ENCODE measurements at regions not wholly inside any gene's neighbourhood (a gene's known extent, or its start where the extent isn't known, plus 50 kb on each side); places are given as distances from the start of the nearest gene placed in this dataset.

DNA sequence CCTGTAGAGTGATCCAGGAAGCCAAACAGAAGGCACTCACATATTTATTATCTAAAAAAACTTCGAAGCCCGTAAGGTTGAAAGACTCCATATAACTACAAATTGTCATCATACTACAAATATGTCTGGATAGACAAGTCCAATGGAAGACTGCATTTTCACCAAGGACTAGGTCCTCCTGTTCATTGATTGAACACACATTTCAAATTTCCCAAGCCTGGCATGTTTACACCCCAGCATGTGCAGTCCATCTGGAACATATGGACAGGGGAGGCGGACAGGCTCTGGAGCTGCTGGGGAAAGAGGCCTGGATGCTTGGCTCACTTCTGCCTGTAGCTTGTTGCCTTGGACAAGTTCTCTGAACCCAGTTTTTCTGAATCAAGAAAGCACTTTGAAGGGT lies 378.7 kb downstream of the ENC1 start:
- Mint-ChIP-seq H3K4me3 (ENCODE audit: unreplicated experiment) (no peak overlapping the region), H3K27me3 (ENCODE audit: insufficient read depth, unreplicated experiment) (no peaks in the 10 kb centered on the region), H3K27ac (ENCODE audit: unreplicated experiment) (no peak overlapping the region), H3K36me3 (ENCODE audit: insufficient read depth, unreplicated experiment) (no peaks in the 10 kb centered on the region), H3K4me1 (ENCODE audit: low read depth, unreplicated experiment) (peaks cover 14% of the 10 kb centered on the region), H3K9me3 (ENCODE audit: unreplicated experiment) (no peaks in the 10 kb centered on the region)
- Histone ChIP-seq H3K9me3 (no peaks in the 10 kb centered on the region), H3K27me3 (replicated peaks; ENCODE audit: control insufficient read depth, insufficient read depth, low read length) (no peaks in the 10 kb centered on the region), H3K4me3 (ENCODE audit: low read depth, low read length) (no peak overlapping the region), H3K4me1 (peaks cover 12% of the 10 kb centered on the region), H3K36me3 (ENCODE audit: control insufficient read depth, insufficient read depth, low read length) (no peaks in the 10 kb centered on the region)
- DNase-seq, result no peak
- no peak for TF ChIP-seq CTCF (IDR thresholded peaks at IDR 0.05; ENCODE audit: insufficient read depth in 1 of 2, low read depth in 1 of 2, low read length in 1 of 2, severe bottlenecking in 1 of 2, unreplicated experiment in 1 of 2)
- intact Hi-C loops (cut with micrococcal nuclease; ENCODE audit: unreplicated experiment), result no loop called here
- no TSS peak for BruUV-seq (replicated peaks)
- ChIA-PET CTCF (no interaction called here), POLR2A (no interaction called here)

DNA sequence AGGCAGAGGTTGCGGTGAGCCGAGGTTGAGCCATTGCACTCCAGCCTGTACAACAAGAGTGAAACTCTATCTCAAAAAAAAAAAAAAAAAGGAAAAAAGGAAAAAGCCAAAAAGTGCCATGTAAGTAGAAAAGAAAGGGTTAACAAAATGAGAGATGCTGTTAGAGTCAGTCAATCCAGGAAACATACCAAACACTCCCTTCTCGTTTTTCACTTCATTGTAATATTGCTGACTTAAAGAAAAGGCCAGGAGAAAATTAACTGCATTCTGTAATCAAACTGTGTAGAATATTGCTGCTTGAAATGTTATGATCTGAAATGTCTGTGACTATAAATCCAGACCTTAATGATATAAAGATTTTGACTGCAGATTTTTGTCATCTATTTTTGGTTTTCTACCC lies 379.1 kb downstream of the ENC1 start:
- BruUV-seq (replicated peaks), result no TSS peak
- no peak for TF ChIP-seq CTCF (IDR thresholded peaks at IDR 0.05; ENCODE audit: insufficient read depth in 1 of 2, low read depth in 1 of 2, low read length in 1 of 2, severe bottlenecking in 1 of 2, unreplicated experiment in 1 of 2)
- Histone ChIP-seq H3K36me3 (ENCODE audit: control insufficient read depth, insufficient read depth, low read length) (no peaks in the 10 kb centered on the region), H3K4me1 (peaks cover 12% of the 10 kb centered on the region), H3K9me3 (no peaks in the 10 kb centered on the region), H3K4me3 (ENCODE audit: low read depth, low read length) (no peak overlapping the region), H3K27me3 (replicated peaks; ENCODE audit: control insufficient read depth, insufficient read depth, low read length) (no peaks in the 10 kb centered on the region)
- ChIA-PET CTCF (no interaction called here), POLR2A (no interaction called here)
- Mint-ChIP-seq H3K4me1 (ENCODE audit: low read depth, unreplicated experiment) (peaks cover 17% of the 10 kb centered on the region), H3K4me3 (ENCODE audit: unreplicated experiment) (no peak overlapping the region), H3K36me3 (ENCODE audit: insufficient read depth, unreplicated experiment) (no peaks in the 10 kb centered on the region), H3K27ac (ENCODE audit: unreplicated experiment) (no peak overlapping the region), H3K9me3 (ENCODE audit: unreplicated experiment) (no peaks in the 10 kb centered on the region), H3K27me3 (ENCODE audit: insufficient read depth, unreplicated experiment) (no peaks in the 10 kb centered on the region)
- intact Hi-C loops (cut with micrococcal nuclease; ENCODE audit: unreplicated experiment), result no loop called here
- DNase-seq, result no peak

DNA sequence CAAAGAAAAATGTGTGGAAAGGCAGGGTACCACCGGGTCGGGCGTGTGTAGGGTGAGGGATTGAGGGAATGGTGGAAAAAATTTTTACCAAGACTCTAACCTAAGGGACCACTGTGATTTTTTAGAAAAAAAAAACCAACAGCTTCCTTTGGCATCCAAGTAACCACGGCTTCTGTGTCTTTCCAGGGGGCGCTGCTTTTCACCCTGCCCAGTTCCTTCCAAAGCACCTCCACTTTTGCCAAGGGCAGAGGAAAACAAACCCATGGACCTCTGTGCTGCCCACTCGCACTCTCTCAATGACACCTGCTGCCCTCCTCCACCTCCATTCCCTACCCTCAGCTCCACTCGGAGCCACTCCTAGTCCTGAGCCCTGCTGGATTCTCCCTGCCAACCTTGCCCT lies 381.0 kb downstream of the ENC1 start:
- no TSS peak for BruUV-seq (replicated peaks)
- ChIA-PET CTCF (no interaction called here), POLR2A (no interaction called here)
- H3K4me1 Mint-ChIP-seq (ENCODE audit: low read depth, unreplicated experiment), result peaks cover 17% of the 10 kb centered on the region
- Histone ChIP-seq H3K9me3 (no peaks in the 10 kb centered on the region), H3K36me3 (ENCODE audit: control insufficient read depth, insufficient read depth, low read length) (no peaks in the 10 kb centered on the region), H3K4me1 (peaks cover 12% of the 10 kb centered on the region), H3K4me3 (ENCODE audit: low read depth, low read length) (no peak overlapping the region), H3K27me3 (replicated peaks; ENCODE audit: control insufficient read depth, insufficient read depth, low read length) (no peaks in the 10 kb centered on the region)
- no peak overlapping the region for H3K27ac Mint-ChIP-seq (ENCODE audit: unreplicated experiment)
- intact Hi-C loops (cut with micrococcal nuclease; ENCODE audit: unreplicated experiment), result no loop called here
- no peak overlapping the region for H3K4me3 Mint-ChIP-seq (ENCODE audit: unreplicated experiment)
- H3K36me3 Mint-ChIP-seq (ENCODE audit: insufficient read depth, unreplicated experiment), result no peaks in the 10 kb centered on the region
- H3K9me3 Mint-ChIP-seq (ENCODE audit: unreplicated experiment), result no peaks in the 10 kb centered on the region
- DNase-seq, result no peak
- no peaks in the 10 kb centered on the region for H3K27me3 Mint-ChIP-seq (ENCODE audit: insufficient read depth, unreplicated experiment)
- no peak for TF ChIP-seq CTCF (IDR thresholded peaks at IDR 0.05; ENCODE audit: insufficient read depth in 1 of 2, low read depth in 1 of 2, low read length in 1 of 2, severe bottlenecking in 1 of 2, unreplicated experiment in 1 of 2)
